ENCODE measurements at regions not wholly inside any gene's neighbourhood (a gene's known extent, or its start where the extent isn't known, plus 50 kb on each side); places are given as distances from the start of the nearest gene placed in this dataset.

- no peak for FAIRE-seq
- Histone ChIP-seq H3K9ac (replicated peaks in 1 of 4; ENCODE audit: extremely low read depth in 1 of 4, low read depth in 3 of 4, low read length in 3 of 4) (no peak overlapping the region), H2AFZ (ENCODE audit: low read length) (no peak overlapping the region)
These were observed 85.8 kb upstream of the DMRT1 start for GRCh38 chr9:755454-756381.

More at GRCh38 chr9:755454-756381, 85.8 kb upstream of the DMRT1 start:
- no peaks in the 10 kb centered on the region for H4K20me1 ChIP-seq (replicated peaks in 1 of 2; ENCODE audit: control insufficient read depth in 1 of 2, insufficient read depth in 2 of 2, low read length in 2 of 2)
- H2BK20ac ChIP-seq (ENCODE audit: low read length), result no peak overlapping the region
- H4K91ac ChIP-seq (replicated peaks; ENCODE audit: insufficient read length, low read length), result no peak overlapping the region
- no peak overlapping the region for H3K4me2 ChIP-seq (ENCODE audit: insufficient read depth in 1 of 2, low read depth in 2 of 2, low read length in 2 of 2)
- WGBS, 2 experiments (ENCODE audit: extremely low coverage in 1 of 2, insufficient coverage in 1 of 2, insufficient read length in 1 of 2, insufficient replicate concordance in 2 of 2, low coverage in 1 of 2, low lambda C conversion rate in 2 of 2, missing lambda C conversion rate in 1 of 2), result 93% methylated on average over 12 of the region's 12 CpGs; no CpG with 5 or more reads in 1 of the 2 experiments
- H3K4me3 ChIP-seq (ENCODE audit: extremely low read depth in 1 of 4, insufficient read depth in 2 of 4, low read depth in 3 of 4, low read length in 4 of 4), result no peak overlapping the region
- H2BK5ac ChIP-seq (ENCODE audit: low read depth, low read length), result no peak overlapping the region
- H3K79me1 ChIP-seq (ENCODE audit: low read depth, low read length), result no peaks in the 10 kb centered on the region; the same call in 1 of the 2 replicates
- no peak overlapping the region for H2AK5ac ChIP-seq (ENCODE audit: low read depth, low read length)
- H2BK120ac ChIP-seq (replicated peaks; ENCODE audit: low read depth, low read length), result peak overlapping the region; percentile 16
- POLR2A ChIA-PET (ENCODE audit: partially characterized antibody), result interaction anchor here (0.5 to 1.6 kb wide), 4 partner anchors 52 to 251 kb away, joined by 3 read pairs; partner anchors contain the start of gene KANK1
- H3K18ac ChIP-seq (ENCODE audit: extremely low read depth, low read length), result no peak overlapping the region
- no peak overlapping the region for H3K14ac ChIP-seq (ENCODE audit: insufficient read length)
- H3K23me2 ChIP-seq (ENCODE audit: low read depth, low read length), result no peaks in the 10 kb centered on the region
- H3K4ac ChIP-seq (replicated peaks; ENCODE audit: insufficient read length, low read depth, low read length), result no peak overlapping the region
- no peak overlapping the region for H3K56ac ChIP-seq (replicated peaks; ENCODE audit: insufficient read length, low read depth, low read length)
- H3K4me1 ChIP-seq (replicated peaks in 1 of 4; ENCODE audit: control insufficient read depth in 3 of 4, insufficient read depth in 4 of 4, low read length in 3 of 4), result peaks cover 0 to 3% (median 0%) of the 10 kb centered on the region in 4 experiments; a peak in 2 of 7 replicates
- no peak overlapping the region for H4K5ac ChIP-seq (ENCODE audit: insufficient read length, low read depth, low read length)
- peak in 1 of 2 experiments; percentile 36 for DNase-seq (ENCODE audit: low read depth in 1 of 2, low spot score in 2 of 2)
- no peaks in the 10 kb centered on the region for H3K36me3 ChIP-seq (ENCODE audit: control insufficient read depth in 2 of 4, insufficient read depth in 4 of 4, low read length in 3 of 4)
- no peaks in the 10 kb centered on the region for H3K79me2 ChIP-seq (ENCODE audit: control insufficient read depth in 1 of 2, insufficient read depth in 2 of 2, low read length in 2 of 2)
- H4K8ac ChIP-seq (ENCODE audit: extremely low read depth, insufficient read depth, low read length), result no peak overlapping the region
- H3K23ac ChIP-seq (ENCODE audit: insufficient read length), result no peak overlapping the region
- 0 out of 2 replicates have a peak overlapping the region, but pooled peaks have one; percentile 2 for H2BK12ac ChIP-seq (ENCODE audit: low read depth, low read length)
- H3K27me3 ChIP-seq (replicated peaks in 1 of 4; ENCODE audit: control insufficient read depth in 3 of 4, extremely low read depth in 1 of 4, insufficient read depth in 3 of 4, low read length in 3 of 4), result no peaks in the 10 kb centered on the region; a peak in 1 of 7 replicates
- TF ChIP-seq BCL11A (IDR thresholded peaks at IDR 0.05; ENCODE audit: low read depth in 2 of 2, low read length in 2 of 2), result no peak
- peak; percentile 65; the same call in 1 of the 2 replicates for TF ChIP-seq CEBPB (IDR thresholded peaks at IDR 0.05; ENCODE audit: low read depth, low read length)
- TF ChIP-seq MAX (IDR thresholded peaks at IDR 0.05), result no peak
- H2BK15ac ChIP-seq (ENCODE audit: low read length), result no peak overlapping the region
- H3K9me3 ChIP-seq (ENCODE audit: insufficient read depth in 2 of 2, low read depth in 1 of 2, low read length in 1 of 2), result no peaks in the 10 kb centered on the region
- CTCF ChIA-PET (ENCODE audit: partially characterized antibody), result interaction anchor here (0.6 to 15.3 kb wide), 27 partner anchors 8 to 407 kb away, joined by 3 to 195 read pairs (median 4); no protein-coding TSS in a partner anchor
- no peak overlapping the region for H3K27ac ChIP-seq (ENCODE audit: low read depth, low read length)

Data from H1 (cell line).